ENCODE measurements at regions not wholly inside any gene's neighbourhood (a gene's known extent, or its start where the extent isn't known, plus 50 kb on each side); places are given as distances from the start of the nearest gene placed in this dataset.

GRCh38 chr9:134267881-134268724 lies 58.2 kb upstream of the RXRA start:
- H3K79me2 ChIP-seq (ENCODE audit: low read depth), result no peaks in the 10 kb centered on the region
- no peak overlapping the region for H3K4me2 ChIP-seq
- H3K9ac ChIP-seq, result no peak overlapping the region
- peak overlapping the region; percentile 50 for H3K27ac Mint-ChIP-seq
- no peaks in the 10 kb centered on the region for H3K9me3 ChIP-seq (ENCODE audit: low read depth)
- no peak overlapping the region for H3K4me3 ChIP-seq
- H3K36me3 Mint-ChIP-seq, result no peaks in the 10 kb centered on the region
- no peak overlapping the region for H2AFZ ChIP-seq (replicated peaks)
- no peaks in the 10 kb centered on the region for H3K27me3 ChIP-seq
- no peak for DNase-seq (ENCODE audit: low spot score)
- no peaks in the 10 kb centered on the region for H4K20me1 ChIP-seq (ENCODE audit: low read depth)
- TF ChIP-seq EZH2phosphoT487 (IDR thresholded peaks at IDR 0.05) (no peak), EZH2 (IDR thresholded peaks at IDR 0.05) (no peak)
- TF ChIP-seq, protein P1, sequence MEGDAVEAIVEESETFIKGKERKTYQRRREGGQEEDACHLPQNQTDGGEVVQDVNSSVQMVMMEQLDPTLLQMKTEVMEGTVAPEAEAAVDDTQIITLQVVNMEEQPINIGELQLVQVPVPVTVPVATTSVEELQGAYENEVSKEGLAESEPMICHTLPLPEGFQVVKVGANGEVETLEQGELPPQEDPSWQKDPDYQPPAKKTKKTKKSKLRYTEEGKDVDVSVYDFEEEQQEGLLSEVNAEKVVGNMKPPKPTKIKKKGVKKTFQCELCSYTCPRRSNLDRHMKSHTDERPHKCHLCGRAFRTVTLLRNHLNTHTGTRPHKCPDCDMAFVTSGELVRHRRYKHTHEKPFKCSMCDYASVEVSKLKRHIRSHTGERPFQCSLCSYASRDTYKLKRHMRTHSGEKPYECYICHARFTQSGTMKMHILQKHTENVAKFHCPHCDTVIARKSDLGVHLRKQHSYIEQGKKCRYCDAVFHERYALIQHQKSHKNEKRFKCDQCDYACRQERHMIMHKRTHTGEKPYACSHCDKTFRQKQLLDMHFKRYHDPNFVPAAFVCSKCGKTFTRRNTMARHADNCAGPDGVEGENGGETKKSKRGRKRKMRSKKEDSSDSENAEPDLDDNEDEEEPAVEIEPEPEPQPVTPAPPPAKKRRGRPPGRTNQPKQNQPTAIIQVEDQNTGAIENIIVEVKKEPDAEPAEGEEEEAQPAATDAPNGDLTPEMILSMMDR (IDR thresholded peaks at IDR 0.05), result no peak
- H3K4me1 Mint-ChIP-seq, result peaks cover 24% of the 10 kb centered on the region
- no peak overlapping the region for H3K27ac ChIP-seq
- H3K4me1 ChIP-seq, result peaks cover 4% of the 10 kb centered on the region
- peaks cover 18% of the 10 kb centered on the region for H3K27me3 Mint-ChIP-seq (ENCODE audit: insufficient read depth, low read depth)
- H3K4me3 Mint-ChIP-seq, result no peak overlapping the region
- H3K36me3 ChIP-seq, result no peaks in the 10 kb centered on the region
- H3K9me3 Mint-ChIP-seq, result peaks cover 2% of the 10 kb centered on the region
- H3F3A ChIP-seq (ENCODE audit: low read depth), result no peaks in the 10 kb centered on the region

- TF ChIP-seq EZH2phosphoT487 (IDR thresholded peaks at IDR 0.05) (no peak), EZH2 (IDR thresholded peaks at IDR 0.05) (no peak)
- TF ChIP-seq, protein P1 (IDR thresholded peaks at IDR 0.05), result no peak
These were observed 57.5 kb upstream of the RXRA start for GRCh38 chr9:134268747-134269146.

DNA sequence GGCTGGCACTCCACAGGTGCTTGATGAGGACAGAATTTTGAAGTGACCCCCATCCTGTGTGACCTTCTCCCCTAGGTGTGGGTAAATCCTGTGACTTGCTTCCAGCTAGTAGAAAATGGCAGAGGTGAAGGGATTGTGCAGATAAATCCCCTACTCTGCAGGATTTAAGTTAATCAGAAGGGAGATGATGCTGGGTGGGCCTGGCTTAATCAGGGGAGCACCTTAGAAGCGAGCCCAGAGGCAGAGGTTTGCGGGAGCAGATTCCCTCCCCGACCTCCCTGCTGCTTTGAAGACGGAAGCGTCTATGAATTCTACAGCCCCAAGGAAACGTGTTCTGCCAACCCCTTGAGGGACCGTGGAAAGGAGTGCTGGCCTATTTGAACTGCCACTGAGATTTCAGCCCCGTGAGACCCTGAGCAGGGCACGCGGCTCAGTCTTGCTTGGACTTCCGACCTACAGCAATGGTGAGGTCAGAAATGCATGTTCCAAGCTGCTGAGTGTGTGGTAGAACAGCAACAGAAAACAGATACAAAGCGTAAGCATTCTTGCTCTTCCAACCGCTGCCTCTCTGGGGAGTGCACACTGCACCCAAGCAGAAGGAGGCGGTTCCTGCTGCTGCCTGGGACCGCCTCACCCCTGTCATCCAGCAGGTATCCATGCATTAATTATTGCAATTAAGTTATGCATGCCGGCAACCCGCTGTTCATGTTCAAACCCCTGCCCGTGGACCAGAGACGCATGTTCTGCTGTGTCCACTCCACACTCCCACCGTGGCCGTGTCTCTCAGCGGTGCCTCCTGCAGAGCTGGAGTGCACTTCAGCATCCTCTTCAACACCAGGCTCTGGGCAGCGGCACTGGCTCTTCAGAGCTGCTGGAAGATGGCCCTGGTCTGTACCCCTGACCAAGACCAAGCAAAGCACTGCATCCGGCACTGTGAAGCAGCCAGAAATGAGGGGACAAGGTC lies 54.6 kb upstream of the RXRA start:
- Histone ChIP-seq H3K4me1 (peaks cover 8% of the 10 kb centered on the region), H3K79me2 (ENCODE audit: low read depth) (no peaks in the 10 kb centered on the region), H3K4me3 (no peak overlapping the region), H3K36me3 (no peaks in the 10 kb centered on the region), H2AFZ (replicated peaks) (no peak overlapping the region), H3K4me2 (no peak overlapping the region), H3K27ac (no peak overlapping the region), H3K9ac (no peak overlapping the region), H3K9me3 (ENCODE audit: low read depth) (no peaks in the 10 kb centered on the region), H3K27me3 (no peaks in the 10 kb centered on the region), H3F3A (ENCODE audit: low read depth) (no peaks in the 10 kb centered on the region), H4K20me1 (ENCODE audit: low read depth) (no peaks in the 10 kb centered on the region)
- H3K36me3 Mint-ChIP-seq, result no peaks in the 10 kb centered on the region
- H3K4me3 Mint-ChIP-seq, result no peak overlapping the region
- H3K9me3 Mint-ChIP-seq, result no peaks in the 10 kb centered on the region
- H3K27ac Mint-ChIP-seq, result peak overlapping the region; percentile 57
- TF ChIP-seq EZH2 (IDR thresholded peaks at IDR 0.05), result no peak
- TF ChIP-seq, protein P1 (IDR thresholded peaks at IDR 0.05), result no peak
- TF ChIP-seq EZH2phosphoT487 (IDR thresholded peaks at IDR 0.05), result no peak
- H3K27me3 Mint-ChIP-seq (ENCODE audit: insufficient read depth, low read depth), result peaks cover 6% of the 10 kb centered on the region
- H3K4me1 Mint-ChIP-seq, result peaks cover 22% of the 10 kb centered on the region
- no peak for DNase-seq (ENCODE audit: low spot score)

More at GRCh38 chr9:134268747-134269146, 57.5 kb upstream of the RXRA start:
- Histone ChIP-seq H3K9ac (no peak overlapping the region), H3K9me3 (ENCODE audit: low read depth) (no peaks in the 10 kb centered on the region), H3K4me3 (no peak overlapping the region), H3K79me2 (ENCODE audit: low read depth) (no peaks in the 10 kb centered on the region), H4K20me1 (ENCODE audit: low read depth) (no peaks in the 10 kb centered on the region), H2AFZ (replicated peaks) (no peak overlapping the region), H3K27me3 (no peaks in the 10 kb centered on the region), H3K4me1 (peaks cover 4% of the 10 kb centered on the region), H3K36me3 (no peaks in the 10 kb centered on the region), H3K4me2 (no peak overlapping the region), H3K27ac (no peak overlapping the region), H3F3A (ENCODE audit: low read depth) (no peaks in the 10 kb centered on the region)
- H3K4me3 Mint-ChIP-seq, result no peak overlapping the region
- H3K27me3 Mint-ChIP-seq (ENCODE audit: insufficient read depth, low read depth), result peaks cover 17% of the 10 kb centered on the region
- peaks cover 2% of the 10 kb centered on the region for H3K9me3 Mint-ChIP-seq
- peaks cover 24% of the 10 kb centered on the region for H3K4me1 Mint-ChIP-seq
- no peaks in the 10 kb centered on the region for H3K36me3 Mint-ChIP-seq
- H3K27ac Mint-ChIP-seq, result no peak overlapping the region
- DNase-seq (ENCODE audit: low spot score), result no peak

All from neural progenitor cell (in vitro differentiated cells).